Fibroblast of pulmonary artery (primary cell): ENCODE measurements at regions not wholly inside any gene's neighbourhood (a gene's known extent, or its start where the extent isn't known, plus 50 kb on each side); places are given as distances from the start of the nearest gene placed in this dataset.
A peak's percentile ranks its signal among the peaks of the same experiment; 100 is the strongest.
"Not testable (repeated sequence)": the region's sequence is repeated elsewhere in the genome, so short reads cannot be mapped to it uniquely, and the experiment has no call there.

ENCODE experiments used
- DNase-seq: peaks from one replicate; pipeline ENCODE4 v3.0.0-alpha.2; 2010; ENCODE audit warnings: low read depth
- H3K4me3 ChIP-seq: replicated peaks from 2 replicates; pipeline ENCODE4 v1.5.1; 2011; ENCODE audit warnings: low read depth, mild to moderate bottlenecking, control low read depth, low read length, moderate library complexity
- TF ChIP-seq, protein P1 (sequence below): IDR thresholded peaks from 2 replicates; pipeline ENCODE4 v1.5.1; 2011; ENCODE audit warnings: mild to moderate bottlenecking, control low read depth, low read length, inconsistent platforms; ENCODE audit errors: missing control alignments

DNA sequence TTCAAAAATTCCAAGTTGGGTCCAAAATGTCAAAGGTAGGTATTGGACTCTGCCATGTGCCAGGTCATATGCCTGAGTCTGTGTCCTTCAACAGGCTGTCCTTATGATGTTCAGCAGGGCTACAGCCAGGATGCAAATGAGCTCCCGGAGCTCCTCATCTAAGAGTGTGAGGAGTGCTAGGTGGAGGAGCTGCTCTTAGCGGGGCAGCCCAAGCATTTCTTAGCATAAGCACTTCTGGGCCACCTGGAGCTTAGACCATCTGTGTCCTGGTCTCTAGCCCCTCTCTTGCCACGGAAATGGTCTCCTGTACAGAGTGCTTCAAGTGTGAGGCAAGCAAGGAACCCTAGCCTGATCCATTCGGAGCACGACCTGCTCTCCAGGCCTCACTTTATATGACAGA lies 64.6 kb upstream of the PRR23C start:
- TF ChIP-seq, protein P1, sequence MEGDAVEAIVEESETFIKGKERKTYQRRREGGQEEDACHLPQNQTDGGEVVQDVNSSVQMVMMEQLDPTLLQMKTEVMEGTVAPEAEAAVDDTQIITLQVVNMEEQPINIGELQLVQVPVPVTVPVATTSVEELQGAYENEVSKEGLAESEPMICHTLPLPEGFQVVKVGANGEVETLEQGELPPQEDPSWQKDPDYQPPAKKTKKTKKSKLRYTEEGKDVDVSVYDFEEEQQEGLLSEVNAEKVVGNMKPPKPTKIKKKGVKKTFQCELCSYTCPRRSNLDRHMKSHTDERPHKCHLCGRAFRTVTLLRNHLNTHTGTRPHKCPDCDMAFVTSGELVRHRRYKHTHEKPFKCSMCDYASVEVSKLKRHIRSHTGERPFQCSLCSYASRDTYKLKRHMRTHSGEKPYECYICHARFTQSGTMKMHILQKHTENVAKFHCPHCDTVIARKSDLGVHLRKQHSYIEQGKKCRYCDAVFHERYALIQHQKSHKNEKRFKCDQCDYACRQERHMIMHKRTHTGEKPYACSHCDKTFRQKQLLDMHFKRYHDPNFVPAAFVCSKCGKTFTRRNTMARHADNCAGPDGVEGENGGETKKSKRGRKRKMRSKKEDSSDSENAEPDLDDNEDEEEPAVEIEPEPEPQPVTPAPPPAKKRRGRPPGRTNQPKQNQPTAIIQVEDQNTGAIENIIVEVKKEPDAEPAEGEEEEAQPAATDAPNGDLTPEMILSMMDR, result no peak
- DNase-seq, result no peak
- no peak overlapping the region for H3K4me3 ChIP-seq

DNA sequence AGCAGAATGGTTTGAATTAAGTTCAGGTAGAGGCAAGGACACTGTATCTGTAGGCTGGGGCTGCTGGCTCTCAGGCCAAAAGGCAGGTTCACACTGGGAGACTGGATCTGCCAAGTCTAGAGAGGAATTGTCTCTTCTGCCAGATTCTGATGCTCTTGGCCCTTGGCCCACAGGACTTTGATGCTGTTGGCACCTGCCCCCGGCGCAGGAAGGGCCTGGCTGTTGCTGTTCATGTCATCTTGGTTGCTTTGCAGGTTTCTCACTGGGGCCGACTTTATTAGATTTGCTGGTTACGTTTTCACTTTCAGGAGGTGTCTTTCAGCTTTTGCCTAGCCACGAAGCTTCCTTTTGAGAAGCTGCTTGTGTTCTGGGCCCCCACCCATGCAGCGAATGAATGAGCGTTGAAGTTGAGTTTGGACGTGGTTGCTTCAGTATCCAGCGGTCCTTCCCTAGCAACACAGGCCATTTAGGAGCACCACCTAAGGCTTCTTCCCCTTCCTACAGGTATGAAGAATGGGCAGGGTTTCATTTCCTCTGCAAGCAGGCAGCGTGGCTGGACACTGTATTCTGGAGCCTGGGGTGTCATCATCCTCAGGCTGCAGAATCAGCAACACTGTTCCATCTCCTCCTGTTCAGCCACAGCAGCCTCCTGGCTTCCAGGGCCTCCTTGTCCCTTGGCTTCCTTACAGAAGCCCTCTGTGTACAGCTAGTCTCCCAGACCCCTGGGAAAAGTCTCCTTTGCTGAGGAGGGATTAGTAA lies 65.6 kb upstream of the PRR23C start:
- TF ChIP-seq, protein P1, result no peak
- DNase-seq, result no peak
- no peak overlapping the region for H3K4me3 ChIP-seq

DNA sequence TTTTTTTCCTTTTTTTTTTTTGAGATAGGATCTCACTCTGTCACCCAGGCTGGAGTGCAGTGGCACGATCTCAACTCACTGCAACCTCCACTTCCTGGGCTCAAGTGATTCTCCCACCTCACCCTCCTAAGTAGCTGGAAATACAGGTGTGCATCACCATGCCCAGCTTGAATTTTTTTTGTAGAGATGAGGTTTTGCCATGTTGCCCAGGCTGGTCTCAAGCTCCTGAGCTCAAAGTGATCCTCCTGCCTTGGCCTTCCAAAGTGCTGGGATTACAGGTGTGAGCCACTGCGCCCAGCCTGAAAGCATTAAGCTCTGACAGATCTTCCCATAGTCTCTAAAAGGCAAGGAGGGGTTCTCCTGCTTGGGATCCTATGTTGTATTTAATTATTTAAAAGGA lies 66.2 kb upstream of the PRR23C start:
- DNase-seq, result not testable (repeated sequence)

DNA sequence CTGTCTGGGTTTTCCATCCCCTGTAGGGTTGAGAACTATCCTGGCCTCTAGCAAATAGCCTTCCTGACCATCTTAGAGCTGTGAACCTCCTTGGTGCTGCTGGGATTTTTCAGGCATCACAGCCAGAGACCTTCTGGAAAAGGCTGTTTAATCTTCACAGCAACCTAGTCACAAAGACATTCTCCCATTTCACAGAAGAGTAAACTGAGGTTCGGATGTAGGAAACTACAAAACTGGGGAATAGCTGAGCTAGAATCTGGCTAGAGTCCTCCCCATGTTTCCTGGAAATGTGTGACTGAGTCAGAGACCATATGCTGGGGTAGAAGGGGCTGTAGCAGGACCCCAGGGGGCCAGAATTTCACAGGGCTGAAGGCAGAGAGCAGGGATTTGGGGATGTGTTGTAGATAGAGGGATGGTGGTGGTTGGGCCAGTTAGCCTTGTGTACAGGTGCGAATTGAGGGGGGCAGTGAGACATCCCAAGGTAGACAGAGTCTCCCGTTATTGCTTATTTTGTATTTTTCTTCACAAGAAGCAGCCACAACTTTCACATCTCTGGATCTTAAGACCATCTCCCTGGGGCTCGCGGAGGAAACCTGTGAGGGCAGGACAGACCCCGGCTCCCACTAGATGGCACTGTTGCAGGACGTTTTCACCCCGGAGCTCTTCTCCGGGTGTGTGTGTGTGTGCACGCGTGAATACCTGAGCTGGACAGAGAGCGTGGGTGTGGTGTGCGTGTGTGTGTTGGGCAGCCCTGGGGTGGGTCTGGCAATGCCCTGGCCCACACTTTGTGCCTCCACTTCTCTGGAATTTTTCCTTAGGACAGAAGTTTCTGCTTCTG lies 66.9 kb upstream of the PRR23C start:
- peak; percentile 72 for DNase-seq
- TF ChIP-seq, protein P1, result peak; percentile 85
- H3K4me3 ChIP-seq, result no peak overlapping the region

More for the DNA sequence above, 66.2 kb upstream of the PRR23C start:
- H3K4me3 ChIP-seq, result not testable (repeated sequence)

DNA sequence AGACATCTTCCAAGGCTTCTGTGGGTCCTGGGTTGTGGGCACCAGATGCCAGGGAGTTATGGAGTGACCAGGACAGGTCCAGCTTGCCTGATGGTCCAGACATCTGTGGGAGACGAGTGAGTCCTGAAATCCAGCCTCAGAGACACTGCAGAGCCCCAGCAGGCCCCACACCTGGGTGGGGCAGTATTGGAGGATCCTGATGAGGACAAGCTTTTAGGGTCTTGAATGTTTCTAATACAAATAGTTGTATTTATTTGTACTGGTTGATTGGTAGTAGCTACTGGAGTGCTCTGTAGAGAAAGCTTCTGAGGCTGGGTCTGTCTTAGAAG lies 67.5 kb upstream of the PRR23C start:
- no peak overlapping the region for H3K4me3 ChIP-seq
- TF ChIP-seq, protein P1, result no peak
- no peak for DNase-seq

DNA sequence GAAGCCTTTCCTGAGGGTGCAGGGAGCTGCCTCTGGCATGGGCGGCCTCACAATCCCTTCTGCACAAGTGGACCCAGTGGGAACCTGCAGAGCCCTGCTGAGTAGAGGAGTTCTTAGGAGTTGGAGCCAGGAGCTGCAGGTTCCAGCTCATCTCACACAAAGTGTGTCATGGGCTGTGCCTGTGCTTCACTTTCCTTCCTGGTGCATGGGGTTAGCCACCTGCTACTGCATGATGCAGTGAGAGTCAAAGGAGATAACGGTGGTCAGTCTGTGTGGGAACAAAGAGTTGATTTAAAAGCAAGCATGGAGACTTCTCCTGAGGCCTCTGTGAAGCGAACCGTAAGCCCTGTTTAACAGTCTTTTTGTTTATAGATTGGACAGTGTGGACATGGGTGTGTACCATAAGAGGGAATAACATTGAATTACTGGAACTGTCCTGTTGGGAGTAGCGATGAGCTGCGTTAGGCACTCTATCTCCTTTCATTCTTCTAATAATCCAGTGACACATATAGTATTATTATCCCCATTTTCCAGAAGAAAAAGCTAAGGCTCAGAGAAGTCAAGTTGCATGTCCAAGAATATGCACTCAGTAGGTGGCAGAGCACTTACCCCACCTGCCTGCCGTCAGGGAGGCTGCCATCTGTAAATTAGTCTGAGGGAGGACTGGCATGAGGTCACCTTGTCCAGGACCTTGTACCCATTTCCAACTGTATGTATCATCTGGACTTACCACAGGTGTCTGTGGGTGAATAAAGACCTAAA lies 68.7 kb upstream of the PRR23C start:
- no peak overlapping the region for H3K4me3 ChIP-seq
- no peak for DNase-seq
- TF ChIP-seq, protein P1, result no peak

DNA sequence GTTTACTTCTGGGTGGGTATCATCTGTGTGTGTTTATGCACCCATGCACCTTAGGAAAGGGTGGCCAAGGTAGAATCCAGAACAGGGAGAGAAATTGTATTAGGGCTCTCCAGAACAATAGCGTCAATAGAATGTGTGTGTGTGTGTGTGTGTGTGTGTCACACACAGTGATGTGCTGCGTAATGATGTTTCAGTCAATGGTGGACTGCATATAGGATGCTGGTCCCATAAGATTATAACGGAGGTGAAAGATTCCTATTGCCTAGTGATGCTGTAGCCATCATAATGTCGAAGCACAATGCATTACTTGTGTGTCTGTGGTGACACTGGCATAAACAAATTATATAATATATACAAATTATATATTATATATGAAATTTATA lies 69.3 kb upstream of the PRR23C start:
- no peak for DNase-seq
- no peak overlapping the region for H3K4me3 ChIP-seq
- TF ChIP-seq, protein P1, result no peak

DNA sequence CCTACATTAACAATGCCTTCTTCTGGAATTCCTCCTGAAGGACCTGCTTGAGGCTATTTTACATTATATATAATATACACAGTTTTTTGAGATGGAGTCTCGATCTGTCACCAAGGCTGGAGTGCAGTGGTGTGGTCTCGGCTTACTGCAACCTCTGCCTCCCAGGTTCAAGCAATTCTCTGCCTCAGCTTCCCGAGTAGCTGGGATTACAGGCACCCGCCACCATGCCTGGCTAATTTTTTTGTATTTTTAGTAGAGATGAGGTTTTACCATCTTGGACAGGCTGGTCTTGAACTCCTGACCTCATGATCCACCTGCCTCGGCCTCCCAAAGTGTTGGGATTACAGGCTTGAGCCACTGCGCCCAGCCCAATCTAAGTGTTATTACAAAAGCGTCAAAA lies 71.9 kb upstream of the PRR23C start:
- H3K4me3 ChIP-seq, DNase-seq: not testable (repeated sequence)
